ENCODE measurements at regions not wholly inside any gene's neighbourhood (a gene's known extent, or its start where the extent isn't known, plus 50 kb on each side); places are given as distances from the start of the nearest gene placed in this dataset.

GRCh38 chr5:98128271-98128670, 645.2 kb upstream of the RGMB start:
- Histone ChIP-seq H3K4me3 (ENCODE audit: insufficient read depth, low read depth, low read length) (no peak overlapping the region), H2BK5ac (ENCODE audit: low read depth, low read length, poor library complexity, severe bottlenecking) (no peak overlapping the region), H2AFZ (replicated peaks; ENCODE audit: low read length, poor library complexity) (no peak overlapping the region), H2BK15ac (ENCODE audit: low read depth, low read length) (no peak overlapping the region), H3K14ac (replicated peaks; ENCODE audit: low read depth, low read length) (no peak overlapping the region), H3K9me3 (ENCODE audit: control insufficient read depth, insufficient read depth, low read length) (no peaks in the 10 kb centered on the region), H4K91ac (ENCODE audit: insufficient read depth, low read depth, low read length) (no peak overlapping the region), H3K56ac (ENCODE audit: extremely low read depth, insufficient read depth, low read length) (no peak overlapping the region), H3K27ac (ENCODE audit: insufficient read depth, low read length) (no peak overlapping the region), H3K27me3 (ENCODE audit: control insufficient read depth, insufficient read depth, low read length) (no peaks in the 10 kb centered on the region), H3K4me2 (ENCODE audit: low read depth, low read length) (no peak overlapping the region), H4K20me1 (ENCODE audit: insufficient read depth, low read length) (no peaks in the 10 kb centered on the region), H3K9me1 (ENCODE audit: insufficient read depth, low read length) (peaks cover 2% of the 10 kb centered on the region; the same call in 1 of the 2 replicates), H3K4ac (ENCODE audit: low read depth, low read length) (no peak overlapping the region), H2BK20ac (ENCODE audit: low read depth, low read length) (no peak overlapping the region), H4K8ac (ENCODE audit: low read depth in 2 of 2, low read length in 2 of 2) (no peak overlapping the region), H2AK9ac (replicated peaks; ENCODE audit: low read depth, low read length, poor library complexity) (no peak overlapping the region), H2AK5ac (ENCODE audit: low read depth, low read length) (no peak overlapping the region), H3K23ac (ENCODE audit: low read depth, low read length) (no peak overlapping the region), H2BK120ac (ENCODE audit: low read depth, low read length) (no peak overlapping the region), H3K9ac (ENCODE audit: low read depth, low read length) (no peak overlapping the region), H4K5ac (ENCODE audit: low read depth, low read length) (no peak overlapping the region), H3K18ac (ENCODE audit: low read depth, low read length) (no peak overlapping the region), H3K4me1 (ENCODE audit: control insufficient read depth, insufficient read depth, low read length) (no peaks in the 10 kb centered on the region), H3K36me3 (ENCODE audit: control insufficient read depth, insufficient read depth, low read length) (no peaks in the 10 kb centered on the region), H3K79me1 (ENCODE audit: low read depth in 1 of 2, low read length in 2 of 2) (no peaks in the 10 kb centered on the region)
- BruUV-seq (replicated peaks) = no TSS peak
- ChIA-PET CTCF (interaction anchor here (0.6 kb wide), 2 partner anchors 13 to 654 kb away, joined by 3 to 5 read pairs; no protein-coding TSS in a partner anchor), POLR2A (ENCODE audit: unreplicated experiment) (no interaction called here)
- dilution Hi-C loops (cut with HindIII; ENCODE audit: low sequenced_read_pairs, unreplicated experiment) = no loop called here
- TF ChIP-seq RAD21 (IDR thresholded peaks at IDR 0.05; ENCODE audit: low read length) (no peak), RFX5 (IDR thresholded peaks at IDR 0.05; ENCODE audit: low read depth, low read length) (no peak), ELK1 (IDR thresholded peaks at IDR 0.05; ENCODE audit: borderline replicate concordance, low read depth, low read length) (no peak), BHLHE40 (IDR thresholded peaks at IDR 0.05; ENCODE audit: low read depth, low read length) (no peak), MXI1 (IDR thresholded peaks at IDR 0.05; ENCODE audit: borderline replicate concordance, low read depth, low read length) (no peak), NFE2L2 (IDR thresholded peaks at IDR 0.05; ENCODE audit: low read depth, low read length) (no peak), RCOR1 (IDR thresholded peaks at IDR 0.05; ENCODE audit: insufficient replicate concordance, low read length) (no peak)
- ATAC-seq (ENCODE audit: low read depth) (no peak), DNase-seq (no peak)
- in situ Hi-C loops (cut with MboI; ENCODE audit: low sequenced_read_pairs) = no loop called here
- no CpG with 5 or more reads among the region's 2 CpGs for WGBS, 2 experiments (ENCODE audit: extremely low coverage in 2 of 2, insufficient read length in 1 of 2)
- intact Hi-C loops (cut with micrococcal nuclease) = no loop called here
